NCI-H2196 treated with DMSO at 0.1 percent for 48 hours (cell line): ENCODE measurements at regions not wholly inside any gene's neighbourhood (a gene's known extent, or its start where the extent isn't known, plus 50 kb on each side); places are given as distances from the start of the nearest gene placed in this dataset.

Experiments
- DNase-seq: peaks from one replicate; lab custom pipeline; 2025; ENCODE audit not compliant: unreplicated experiment; lab: John Stamatoyannopoulos, UW

DNA sequence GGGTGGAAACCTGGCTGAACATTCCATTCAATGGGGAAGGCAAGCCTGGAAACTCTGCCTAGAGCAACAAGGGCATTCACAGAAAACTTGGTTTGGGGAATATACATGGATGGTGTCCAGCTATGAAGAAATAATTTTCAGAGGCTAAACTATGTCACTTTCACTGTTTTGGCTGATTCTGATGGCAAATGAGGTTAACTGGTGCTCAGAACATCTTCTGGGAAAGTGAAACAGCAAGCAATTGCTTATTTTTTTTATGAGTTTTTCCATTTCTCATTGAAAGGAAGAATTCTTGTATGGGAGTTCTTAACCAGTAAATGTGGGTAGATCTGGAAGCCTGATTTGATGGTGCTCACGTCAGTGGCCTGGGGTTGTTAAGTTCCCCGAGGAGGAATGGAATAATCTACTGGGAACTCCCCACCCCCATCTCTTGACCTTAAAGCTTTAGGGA is 132.8 kb upstream of the BTG1 start:
- no peak for DNase-seq

DNA sequence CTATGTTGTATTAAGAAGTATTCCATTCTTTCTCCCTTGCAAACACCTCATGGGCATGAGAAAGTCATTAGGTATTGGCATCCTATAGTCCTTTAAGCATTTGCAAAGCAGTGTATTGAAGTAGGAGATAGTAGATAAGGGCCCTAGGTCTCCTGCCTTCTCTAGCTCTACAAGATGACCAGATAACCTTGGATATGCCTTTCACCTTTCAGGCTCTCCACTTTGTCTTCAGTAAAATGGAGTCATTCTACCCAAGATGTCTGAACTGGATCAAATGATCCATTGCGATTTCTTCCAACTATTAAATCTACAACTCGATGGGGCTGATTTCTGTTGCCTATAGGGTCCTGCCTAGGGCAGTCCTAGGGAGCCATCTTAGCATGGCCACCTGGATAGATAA is 132.1 kb upstream of the BTG1 start:
- DNase-seq, result no peak

DNA sequence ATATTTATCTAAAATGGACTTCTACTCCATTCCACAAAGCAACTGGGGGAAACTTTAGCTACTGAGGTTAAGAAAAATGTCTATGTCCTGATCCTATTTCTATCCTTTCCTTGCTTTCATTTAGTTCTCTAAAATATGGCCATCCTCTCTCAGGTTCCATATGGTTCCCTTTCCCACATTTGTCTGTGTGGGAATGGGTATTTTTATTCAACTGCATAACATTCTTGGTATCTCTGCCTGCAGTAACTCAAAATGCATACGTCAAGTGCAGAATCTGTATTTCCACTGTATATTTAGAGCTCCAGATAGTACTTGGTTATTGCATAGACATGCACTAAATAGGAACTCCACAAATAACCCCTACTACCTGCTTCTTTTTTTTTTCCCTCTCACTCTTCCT is 130.6 kb upstream of the BTG1 start:
- no peak for DNase-seq

DNA sequence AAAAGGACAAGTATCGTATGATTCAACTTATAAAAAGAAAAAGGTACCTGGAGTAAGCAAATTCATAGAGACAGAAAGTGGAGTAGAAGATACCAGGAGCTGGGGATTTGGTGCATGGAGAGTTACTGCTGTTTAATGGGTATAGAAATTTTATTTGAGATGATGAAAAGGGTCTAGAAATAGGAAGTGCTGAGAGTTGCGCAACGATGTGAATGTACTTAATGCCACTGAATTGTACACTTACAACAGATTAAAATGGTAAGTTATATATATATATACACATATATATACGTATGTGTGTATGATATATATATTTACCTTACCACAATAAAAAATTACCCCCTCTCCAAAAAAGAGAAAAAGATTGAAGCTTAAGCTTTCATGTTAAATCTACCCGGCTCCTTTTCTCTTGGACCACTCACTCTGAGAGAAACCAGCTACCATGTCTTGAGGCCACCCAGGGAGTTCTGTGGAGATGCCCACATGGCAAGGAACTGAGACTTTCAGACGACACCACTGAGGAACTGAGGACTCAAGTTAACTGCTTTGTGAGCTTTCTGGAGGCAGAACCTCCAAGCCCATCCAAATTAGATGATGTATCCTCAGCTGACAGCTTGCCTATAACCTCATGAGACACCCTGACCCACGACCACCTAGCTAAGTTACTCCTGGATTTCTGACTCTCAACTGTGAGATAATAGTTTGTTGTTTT is 130.0 kb upstream of the BTG1 start:
- no peak for DNase-seq

DNA sequence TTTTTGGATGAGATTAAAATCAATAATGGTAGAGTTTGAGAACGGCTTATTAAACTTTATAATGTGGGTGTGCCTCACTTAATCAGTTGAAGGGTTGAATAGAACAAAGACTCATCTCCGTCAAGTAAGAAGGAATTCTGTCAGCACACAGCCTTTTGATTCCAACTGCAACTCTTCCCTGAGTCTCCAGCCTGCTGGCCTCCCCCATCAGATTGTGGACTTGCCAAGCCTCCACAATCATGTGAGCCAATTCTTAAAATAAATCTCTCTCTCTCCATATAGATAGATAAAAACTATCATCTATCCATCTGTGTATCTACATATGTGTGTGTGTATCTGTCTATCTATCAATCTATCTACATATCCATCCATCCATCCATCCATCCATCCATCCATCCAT is 127.4 kb upstream of the BTG1 start:
- DNase-seq, result no peak

DNA sequence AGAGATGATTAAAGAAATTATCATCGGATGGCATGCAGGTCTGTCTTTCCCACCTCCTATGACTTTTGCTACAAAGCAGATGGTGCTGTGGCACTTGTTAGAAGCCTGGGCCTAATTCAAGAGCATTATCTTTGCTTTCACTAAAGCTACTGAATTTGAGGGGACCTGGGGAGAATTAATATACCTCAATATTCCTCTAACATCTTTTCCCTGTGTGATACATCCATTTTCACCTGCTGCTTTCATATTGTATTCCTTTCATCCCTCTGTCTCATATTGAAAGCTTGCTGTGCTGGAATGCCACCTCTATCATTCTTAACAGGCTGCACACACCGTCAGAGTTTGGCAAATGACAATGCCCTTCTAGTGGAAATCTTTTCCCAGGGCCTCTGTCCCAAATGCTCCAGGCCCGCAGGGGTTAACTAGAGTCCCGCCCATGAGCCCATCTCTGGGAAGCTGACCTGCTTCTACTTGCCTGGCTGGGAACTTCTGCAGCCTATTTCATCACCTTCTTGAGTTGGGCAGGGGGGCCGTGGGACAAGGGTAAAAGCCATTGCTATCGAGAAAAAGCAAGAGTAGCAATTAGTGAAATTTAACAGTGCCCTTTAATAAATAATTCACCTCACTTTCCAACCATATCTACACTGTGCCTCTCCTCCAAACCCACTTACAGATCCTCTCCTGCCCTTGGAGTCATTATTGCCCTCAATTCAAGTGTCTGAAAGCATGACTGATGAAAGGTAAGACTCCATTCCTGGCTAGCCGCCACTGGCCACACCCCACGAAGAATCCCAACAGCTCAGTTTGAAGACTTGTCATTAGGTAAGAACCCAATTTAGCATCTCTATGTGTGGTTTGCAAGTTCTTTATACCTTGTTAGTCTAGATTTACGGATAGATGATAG is 126.7 kb upstream of the BTG1 start:
- DNase-seq, result no peak

DNA sequence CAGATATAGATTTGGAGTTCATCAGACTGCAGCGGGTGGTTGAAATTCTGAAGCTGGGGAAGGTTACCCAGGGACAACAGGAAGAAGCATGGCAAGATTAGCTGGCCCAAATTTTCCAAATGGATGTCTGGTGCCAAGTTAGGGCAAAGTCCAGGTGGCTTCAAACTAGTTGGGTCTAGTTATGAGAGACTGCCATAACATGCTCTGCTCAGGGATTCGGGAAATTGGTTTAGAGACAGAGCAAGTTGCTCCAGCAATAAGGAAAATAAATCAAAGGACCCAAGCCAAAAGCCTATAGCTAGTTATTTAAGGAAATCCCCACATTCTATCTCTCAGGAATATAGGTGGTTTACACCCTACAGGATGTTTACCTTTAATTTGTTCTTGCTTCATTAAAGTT is 125.7 kb upstream of the BTG1 start:
- no peak for DNase-seq

DNA sequence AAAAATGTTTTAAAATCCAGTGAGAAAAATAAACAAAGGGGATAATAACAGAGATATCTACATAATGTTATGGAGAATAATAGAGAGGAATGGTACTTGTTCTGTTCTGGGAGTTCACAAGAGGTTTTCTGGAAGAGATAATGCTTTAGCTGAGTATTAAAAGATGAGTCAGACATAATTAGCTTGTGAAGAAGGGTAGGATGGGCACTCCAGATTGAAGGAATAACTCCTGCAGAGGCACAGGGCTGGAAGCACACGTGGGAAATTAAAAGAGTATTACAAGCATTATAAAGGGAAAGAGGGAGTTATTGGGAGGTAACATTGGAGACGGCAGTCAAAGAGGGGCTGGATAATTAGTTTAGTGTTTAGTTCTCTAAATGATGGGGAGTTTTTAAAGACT is 124.9 kb upstream of the BTG1 start:
- DNase-seq, result no peak

DNA sequence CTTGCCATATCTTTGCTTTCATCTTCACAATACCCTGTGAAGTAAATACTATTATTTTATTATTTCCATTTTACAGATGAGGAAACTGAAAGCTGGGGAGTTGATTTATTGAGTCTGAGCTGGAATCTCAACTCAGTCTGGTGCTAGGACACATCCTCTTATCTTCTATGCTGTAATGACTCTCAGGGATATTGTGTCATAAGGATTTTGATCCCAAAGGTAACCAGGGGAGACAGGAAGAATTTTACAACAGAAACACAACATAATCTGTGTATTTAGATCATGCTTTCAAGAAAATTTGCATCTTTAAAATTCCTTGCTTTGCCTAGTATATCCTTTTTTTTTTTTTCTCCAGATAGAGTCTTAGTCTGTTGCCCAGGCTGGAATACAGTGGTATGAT is 123.3 kb upstream of the BTG1 start:
- no peak for DNase-seq

DNA sequence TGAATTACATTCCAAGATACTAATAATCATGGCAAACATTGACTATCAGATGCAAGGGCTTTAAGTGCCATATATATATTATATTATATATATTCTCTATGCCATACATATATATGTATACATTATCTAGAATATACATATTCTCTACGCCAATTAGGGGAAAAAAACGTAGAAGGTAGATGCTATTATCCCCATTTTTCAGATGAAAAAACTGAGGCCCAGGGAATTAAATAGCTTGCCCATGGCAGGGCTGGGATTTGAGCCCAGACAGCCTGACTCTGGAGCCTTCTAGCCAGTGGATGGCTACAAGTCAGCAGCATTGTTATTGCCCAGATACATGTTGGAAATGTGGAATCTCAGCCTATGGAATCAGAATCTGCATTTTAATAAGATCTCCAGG is 116.0 kb upstream of the BTG1 start:
- no peak for DNase-seq

DNA sequence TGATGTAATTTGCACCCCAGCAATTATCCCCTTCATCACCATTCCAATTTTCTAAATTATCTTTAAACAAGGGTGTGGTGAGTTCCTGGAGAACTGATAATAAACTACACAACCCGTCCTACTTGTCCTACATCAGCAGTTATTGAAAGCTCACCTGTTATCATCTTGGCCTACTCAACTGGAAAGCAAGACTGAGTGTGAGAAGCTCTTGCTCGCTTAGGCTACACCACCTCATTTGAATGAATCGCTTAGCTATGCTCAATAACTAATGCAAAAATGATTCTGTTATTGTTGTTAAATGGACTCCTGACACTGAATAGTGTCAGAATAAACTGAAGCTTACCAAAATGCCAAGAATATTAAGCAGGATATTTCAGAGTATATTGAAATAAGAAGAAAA is 115.4 kb upstream of the BTG1 start:
- no peak for DNase-seq

DNA sequence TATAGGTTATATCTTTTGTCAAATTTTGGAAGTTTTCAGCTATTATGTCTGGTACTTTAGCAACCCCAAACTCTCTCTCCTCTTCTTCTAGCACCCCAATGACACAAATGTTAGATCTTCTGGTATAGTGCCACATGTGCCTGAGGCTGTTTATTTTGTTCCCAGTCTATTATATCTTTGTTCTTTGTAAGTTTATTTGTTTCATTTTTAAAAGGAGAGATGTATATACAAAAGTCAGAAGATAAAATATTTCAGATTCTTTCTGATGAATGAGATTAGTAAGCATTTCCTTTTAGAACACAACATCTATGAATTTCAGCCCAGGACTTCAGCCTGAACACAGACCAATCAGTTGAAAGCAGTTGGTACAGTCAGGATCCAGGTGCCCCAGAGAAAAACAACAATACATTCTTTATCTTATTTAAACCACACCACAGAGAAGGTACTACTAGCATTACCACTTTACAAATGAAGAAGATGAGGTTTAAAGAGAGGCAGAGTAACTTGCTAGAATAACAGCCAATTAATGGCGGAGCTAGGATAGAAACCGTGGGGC is 114.1 kb upstream of the BTG1 start:
- no peak for DNase-seq

DNA sequence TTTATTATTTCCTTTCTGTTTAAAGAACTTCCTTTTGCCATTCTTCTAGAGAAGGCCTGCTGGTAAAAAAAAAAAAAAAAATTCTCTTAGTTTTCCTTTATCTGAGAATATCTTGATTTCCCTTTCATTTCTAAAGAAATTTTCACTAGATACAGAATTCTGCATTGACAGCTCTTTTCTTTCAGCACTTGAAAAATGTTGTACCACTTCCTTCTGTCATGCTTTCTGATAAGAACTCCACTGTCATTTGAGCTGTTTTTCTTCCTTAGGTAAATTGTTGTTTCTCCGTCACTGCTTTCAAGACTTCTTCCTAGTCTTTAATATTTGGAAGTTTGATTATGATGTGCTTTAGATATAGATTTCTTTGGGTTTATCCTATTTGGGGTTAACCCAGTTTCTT is 113.6 kb upstream of the BTG1 start:
- no peak for DNase-seq

DNA sequence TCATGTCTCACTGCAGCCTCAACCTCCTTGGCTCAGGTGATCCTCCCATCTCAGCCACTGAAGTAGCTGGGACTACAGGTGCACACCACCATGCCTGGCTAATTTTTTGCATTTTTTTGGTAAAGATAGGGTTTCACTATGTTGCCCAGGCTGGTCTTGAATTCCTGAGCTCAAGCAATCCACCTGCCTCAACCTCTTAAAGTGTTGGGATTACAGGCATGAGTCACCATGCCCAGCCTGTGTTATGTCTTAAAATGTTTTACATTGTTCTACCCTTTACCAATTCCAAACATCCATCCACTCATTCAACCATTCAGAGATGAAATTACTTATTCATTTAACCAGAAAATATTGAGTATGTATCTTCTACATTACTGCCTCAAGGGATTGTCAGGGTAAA is 111.6 kb upstream of the BTG1 start:
- DNase-seq, result no peak

DNA sequence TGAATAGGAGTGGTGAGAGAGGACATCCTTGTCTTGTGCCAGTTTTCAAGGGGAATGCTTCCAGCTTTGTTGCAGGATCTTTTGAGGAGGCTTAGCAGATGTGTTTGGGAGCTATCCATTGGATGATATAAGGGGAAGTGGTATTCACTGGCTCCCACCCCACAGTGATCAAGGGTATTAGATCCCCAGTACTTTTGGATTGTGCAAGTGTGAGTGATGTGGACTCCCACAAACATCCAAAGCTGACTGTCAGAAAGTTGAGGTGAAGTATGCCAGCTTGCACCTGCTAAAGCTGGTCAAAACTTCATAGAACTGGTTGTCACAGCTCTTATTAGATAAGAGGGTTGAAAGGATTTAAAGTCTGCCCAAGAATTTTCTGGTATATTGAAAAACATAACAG is 110.1 kb upstream of the BTG1 start:
- no peak for DNase-seq

DNA sequence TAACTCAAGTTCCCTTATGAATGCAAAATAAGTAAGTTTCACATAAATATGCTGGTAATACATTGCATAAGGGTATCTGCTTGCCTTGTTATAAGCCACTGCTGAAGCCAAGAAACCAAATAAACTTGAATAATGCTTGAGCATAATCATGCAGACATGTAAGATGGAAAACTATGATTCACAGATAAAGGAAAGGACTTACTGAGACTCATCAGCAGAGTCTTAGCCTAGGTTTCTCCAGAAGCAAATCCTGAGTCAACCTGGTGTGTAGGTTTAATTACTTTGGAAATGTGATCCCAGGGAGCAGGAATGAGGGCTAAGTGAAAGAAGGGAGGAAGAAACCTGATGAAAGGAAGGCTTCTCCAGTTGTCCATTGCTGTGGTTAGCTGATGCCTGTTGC is 107.7 kb upstream of the BTG1 start:
- no peak for DNase-seq

DNA sequence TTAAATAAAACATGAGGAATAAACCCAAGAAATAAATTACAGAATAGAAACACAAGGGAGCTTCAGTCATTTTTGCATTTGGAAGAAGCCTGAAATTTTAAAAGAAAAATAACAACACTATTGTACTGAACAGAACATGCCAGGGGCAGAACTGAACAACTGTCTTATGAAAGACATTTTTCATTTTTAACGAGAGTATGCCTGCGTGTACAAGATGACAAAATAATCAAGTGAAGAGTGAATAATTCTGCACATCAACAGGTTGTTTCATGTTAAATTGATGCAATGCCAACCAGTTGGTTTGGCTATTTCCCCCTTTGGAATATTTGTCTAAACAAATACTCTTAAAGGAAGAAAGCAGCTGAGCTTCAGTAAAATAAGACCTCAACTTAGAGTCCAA is 103.3 kb upstream of the BTG1 start:
- DNase-seq, result no peak

DNA sequence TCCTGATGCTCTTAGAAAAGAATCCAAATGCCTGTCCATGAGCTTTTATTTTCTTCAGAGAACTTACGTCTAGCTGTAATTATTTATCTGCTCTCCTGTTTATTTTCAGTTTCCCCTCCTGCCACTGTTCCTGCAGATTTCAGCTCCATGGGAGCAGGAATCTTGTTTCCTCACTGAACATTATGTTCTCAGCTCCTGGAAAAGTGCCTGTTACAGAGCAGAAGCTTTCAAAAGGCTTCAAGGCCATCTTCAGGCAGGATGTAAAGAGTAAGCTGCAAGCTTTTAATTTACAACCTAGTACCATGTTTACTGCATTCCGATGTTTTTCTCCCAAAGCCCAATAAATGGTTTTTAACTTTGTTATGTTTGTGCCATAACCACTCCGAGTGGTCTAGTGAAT is 98.4 kb upstream of the BTG1 start:
- no peak for DNase-seq

DNA sequence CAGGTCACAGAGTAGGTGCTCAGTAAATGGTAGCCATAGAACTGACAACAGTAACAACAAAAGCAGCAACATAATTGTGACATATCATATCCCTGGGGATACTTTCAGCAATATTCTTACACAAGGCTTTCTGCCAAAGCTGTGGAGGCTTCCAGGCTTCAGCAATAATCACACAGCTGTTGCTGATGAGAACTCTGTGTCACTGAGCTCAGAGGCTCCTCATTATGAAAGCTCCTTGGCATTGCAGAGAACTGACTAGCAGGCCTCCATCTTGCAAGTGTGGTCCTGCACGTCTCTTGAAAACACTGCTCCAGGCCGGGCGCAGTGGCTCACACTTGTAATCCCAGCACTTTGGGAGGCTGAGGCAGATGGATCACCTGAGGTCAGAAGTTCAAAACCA is 97.3 kb upstream of the BTG1 start:
- DNase-seq, result no peak

DNA sequence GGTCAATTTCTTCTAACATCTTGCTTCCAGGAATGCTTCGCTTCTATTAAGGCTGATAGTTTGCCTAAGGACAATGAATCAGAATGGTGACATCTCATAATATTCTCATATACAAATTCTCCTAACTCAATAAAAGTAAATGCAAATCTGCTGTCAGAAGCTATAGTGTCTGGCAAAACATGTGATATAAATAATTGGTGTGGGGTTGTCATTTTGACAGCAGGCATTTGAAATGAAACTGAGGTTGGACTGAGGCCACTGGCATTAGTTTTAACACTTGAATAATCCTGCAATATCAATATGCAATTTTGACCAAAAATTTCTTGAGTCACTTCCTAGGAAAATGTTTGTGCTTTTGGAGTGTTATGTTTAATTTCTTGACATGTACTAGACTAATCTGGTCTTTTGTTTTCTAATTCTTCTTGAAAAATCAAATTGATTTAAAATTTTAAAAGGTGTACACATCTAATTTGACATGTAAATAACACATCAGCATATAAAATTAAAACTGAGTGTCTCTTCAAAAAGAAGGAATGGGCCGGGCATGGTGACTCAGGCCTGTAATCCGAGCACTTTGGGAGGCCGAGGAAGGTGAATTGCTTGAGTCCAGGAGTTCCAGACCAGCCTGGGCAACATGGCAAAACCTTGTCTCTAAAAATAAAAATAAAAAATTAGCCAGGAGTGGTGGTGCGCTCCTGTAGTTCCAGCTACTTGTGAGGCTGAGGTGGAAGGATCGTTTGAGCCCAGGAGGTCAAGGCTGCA is 92.3 kb upstream of the BTG1 start:
- no peak for DNase-seq

DNA sequence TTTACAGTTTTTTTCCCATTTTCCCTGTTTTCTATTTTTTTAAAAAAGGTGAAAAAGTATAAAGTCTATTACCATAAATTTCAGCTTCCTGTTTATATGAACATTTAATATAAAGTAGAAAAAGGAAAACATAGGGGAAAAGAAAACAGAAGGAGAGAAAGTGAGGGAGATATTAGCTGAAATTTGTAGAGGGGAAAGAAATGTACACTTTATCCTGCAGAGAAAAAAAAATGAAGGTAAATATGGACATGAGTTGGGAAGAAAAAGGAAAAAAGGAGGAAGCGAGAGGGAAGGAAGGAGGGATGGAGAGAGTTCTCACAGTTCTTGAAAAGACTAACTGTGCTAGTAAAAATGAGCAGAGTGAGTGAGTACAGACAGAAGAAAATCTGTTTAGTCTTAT is 91.6 kb upstream of the BTG1 start:
- no peak for DNase-seq
